HG03460 (cell line): ENCODE measurements at regions not wholly inside any gene's neighbourhood (a gene's known extent, or its start where the extent isn't known, plus 50 kb on each side); places are given as distances from the start of the nearest gene placed in this dataset.
"Not testable (repeated sequence)": the region's sequence is repeated elsewhere in the genome, so short reads cannot be mapped to it uniquely, and the experiment has no call there.

ENCODE experiments used
- ATAC-seq: cut with Tn5 transposase; IDR thresholded peaks from one replicate; pipeline ENCODE4 v1.9.1; 2021; ENCODE audit not compliant: unreplicated experiment

DNA sequence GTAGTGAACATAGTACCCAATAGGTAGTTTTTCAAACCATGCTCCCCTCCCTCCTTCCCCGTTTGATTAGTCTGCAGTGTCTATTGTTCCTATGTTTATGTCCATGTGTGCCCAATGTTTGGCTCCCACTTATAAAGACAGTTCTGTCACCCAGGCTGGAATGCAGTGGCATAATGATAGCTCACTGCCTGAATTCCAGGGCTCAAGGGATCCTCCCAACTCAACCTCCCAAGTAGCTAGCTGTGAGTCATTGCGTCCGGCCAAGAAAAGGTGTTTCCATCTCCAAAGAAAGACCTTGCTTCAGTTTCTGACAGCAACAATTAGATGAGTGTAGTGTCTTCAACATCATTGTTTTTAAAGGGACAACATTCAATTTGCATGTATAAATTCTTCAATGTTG, 131.1 kb upstream of the CEP162 start:
- ATAC-seq, result no peak

DNA sequence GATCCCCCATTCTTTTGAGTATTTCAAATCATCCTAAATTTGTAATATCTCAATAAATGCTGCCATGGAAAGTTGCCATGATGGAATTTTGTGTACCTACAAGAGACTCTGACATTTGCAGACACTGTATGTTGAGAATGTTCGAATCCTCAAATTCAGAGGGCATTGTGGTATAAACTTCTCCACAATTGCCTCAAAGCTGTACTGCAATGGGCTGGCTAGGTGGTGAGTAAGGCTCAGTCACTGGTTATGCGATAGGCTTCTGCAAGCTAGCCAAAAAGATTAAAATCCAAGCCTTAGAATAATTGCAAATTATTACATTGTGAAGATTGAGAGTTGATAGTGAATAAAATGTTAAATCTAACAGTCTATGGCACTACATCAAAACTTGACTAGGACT, 130.2 kb upstream of the CEP162 start:
- no peak for ATAC-seq

DNA sequence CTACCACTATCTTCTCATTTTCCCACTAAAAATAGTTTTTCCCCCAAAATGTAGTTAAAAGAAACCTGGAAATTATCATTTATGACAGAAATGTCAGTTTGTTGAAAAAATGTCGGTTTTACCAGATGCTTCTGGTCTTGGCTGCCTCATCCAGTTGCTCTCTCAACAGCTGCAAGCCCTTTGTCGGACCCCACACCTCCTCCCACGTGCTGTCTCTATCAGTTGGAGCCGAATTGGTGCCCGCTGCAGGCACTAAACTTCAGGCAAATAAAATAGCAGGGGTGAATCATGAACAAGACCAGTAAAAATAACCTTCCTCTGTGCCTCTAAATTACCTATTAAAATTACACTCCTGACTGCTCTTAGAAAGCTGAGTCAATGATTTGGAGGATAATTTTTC, 129.5 kb upstream of the CEP162 start:
- no peak for ATAC-seq

DNA sequence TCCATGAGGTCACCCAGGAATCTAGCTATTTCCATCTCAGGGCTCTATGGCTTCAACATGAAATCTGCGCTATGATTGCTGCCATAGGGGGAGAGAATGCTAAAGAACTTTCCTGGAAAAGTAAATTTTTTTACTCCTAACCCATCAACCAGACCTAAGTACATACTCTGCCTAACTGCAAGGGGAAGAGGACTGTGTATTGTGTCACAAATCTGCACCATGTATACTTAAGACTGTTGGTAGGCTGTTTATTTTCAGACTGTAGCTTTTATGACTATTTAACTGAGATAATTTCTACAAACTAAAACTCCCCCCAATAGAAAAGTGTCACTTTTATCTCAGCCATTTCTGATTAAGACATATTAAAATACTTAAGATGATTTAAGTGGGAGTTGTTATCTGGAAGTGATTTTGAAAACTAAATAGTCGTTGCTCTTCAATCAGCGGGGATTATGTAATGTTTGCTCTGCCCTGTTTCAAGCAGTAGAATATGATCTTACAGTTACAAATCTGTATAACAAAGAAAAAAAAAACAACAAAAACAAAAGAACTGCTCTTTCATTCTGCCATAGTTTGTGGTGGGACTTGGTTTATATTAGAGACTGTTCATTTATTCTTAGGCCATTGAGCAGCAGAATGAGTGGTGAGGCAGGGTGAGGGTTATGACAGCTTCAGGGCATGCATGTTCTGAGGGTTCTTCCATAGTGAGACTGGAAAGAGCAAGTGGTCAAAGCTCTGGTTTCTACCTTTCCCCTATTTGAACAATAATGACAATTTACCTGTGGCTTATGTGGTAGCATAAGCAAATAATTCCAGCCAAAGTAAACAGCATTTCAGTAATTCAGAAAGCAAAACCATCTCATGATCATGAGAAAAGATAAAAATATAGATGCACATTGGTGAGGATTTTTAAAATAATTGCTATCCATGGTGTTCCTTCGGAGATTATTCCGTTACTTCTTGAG, 126.3 kb upstream of the CEP162 start:
- ATAC-seq, result no peak

- no peak for ATAC-seq
Observed at GRCh38 chr6:84350397-84350796, 123.0 kb upstream of the CEP162 start.

- no peak for ATAC-seq
Observed at GRCh38 chr6:84349542-84349941, 122.1 kb upstream of the CEP162 start.

- no peak for ATAC-seq
Observed at GRCh38 chr6:84348801-84349200, 121.4 kb upstream of the CEP162 start.

GRCh38 chr6:84346372-84346771, 118.9 kb upstream of the CEP162 start:
- ATAC-seq, result no peak

- no peak for ATAC-seq
Observed at GRCh38 chr6:84344005-84344404, 116.6 kb upstream of the CEP162 start.

GRCh38 chr6:84340422-84340821, 113.0 kb upstream of the CEP162 start:
- ATAC-seq, result no peak

GRCh38 chr6:84333842-84334241, 106.4 kb upstream of the CEP162 start:
- ATAC-seq, result no peak

DNA sequence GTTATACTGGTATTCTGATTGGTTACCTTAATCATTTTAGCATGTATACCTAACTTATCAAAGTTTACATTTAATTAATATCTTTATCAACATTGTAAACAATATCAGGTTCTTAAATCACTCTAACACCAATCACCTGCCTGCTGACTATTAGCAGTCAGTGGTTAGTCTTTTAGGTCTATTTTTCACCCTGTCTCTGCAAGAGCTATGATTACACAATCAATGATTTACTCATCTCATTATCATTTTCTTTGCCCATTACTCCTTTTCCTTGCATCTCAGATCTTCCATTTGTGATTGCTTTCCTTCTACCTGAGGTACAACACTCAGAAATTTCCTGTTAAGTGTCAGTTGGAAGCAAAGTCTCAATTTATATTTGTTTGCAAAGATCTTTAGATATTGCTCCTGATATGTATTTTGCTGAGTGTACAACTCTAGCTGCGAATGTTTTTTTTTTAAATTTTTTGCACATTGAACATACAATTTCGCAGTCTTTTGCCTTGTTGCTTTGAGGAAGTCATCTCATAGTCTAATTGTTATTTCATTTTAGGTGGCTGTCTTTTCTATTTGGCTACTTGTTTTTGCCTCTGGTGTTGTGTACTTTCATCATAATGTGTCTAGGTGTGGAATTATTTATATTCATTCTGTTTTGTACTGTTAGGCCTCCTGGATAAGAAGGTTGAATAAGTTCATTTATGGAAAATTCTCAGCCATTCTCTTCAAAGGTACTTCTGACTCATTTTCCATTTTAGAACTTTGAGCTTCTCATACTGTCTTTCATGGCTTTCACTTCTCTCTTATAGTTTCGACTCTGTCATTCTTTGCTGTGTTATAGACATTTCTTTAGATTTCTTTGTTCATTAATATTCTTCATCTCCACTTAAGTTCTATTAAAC, 104.9 kb upstream of the CEP162 start:
- ATAC-seq, result peak; percentile 94

- ATAC-seq, result no peak
Observed at GRCh38 chr6:84330325-84330724, 102.9 kb upstream of the CEP162 start.

DNA sequence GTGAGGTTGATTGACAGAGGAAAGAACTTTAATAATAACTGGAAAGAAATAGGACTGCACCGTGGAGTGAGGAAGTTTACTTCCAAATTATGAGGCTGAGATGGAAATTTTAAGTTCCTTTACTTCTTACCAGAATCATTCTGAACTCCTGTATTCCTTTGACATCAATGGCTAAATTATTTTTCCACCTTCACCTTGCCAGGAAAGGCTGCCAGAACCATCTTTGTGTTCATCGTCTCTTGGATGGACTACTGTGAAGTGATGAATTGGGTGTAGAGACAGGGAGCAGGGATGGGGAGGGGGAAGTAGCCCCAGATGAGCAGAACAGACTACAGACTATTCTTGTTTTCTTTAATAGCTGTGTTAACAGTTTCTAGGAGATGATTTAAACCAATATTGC, 102.1 kb upstream of the CEP162 start:
- no peak for ATAC-seq

DNA sequence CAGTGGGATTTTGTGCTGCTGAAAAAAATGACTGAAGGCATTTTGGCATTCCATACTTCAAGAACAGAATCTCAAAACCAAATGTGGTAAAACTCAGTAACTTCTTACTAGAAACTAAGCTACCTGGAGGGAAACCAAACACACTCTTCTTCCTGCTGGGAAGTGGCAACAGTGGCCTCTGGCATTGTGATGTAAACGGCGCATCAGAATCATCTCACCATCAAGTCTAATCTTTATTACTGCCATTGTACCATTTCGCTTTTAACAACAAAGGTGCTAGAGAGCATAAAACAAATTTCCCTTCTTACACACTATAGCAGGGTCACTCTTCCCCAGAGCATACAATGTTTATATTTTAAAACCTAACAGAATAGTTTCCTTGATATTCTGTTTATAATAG, 101.6 kb upstream of the CEP162 start:
- no peak for ATAC-seq

DNA sequence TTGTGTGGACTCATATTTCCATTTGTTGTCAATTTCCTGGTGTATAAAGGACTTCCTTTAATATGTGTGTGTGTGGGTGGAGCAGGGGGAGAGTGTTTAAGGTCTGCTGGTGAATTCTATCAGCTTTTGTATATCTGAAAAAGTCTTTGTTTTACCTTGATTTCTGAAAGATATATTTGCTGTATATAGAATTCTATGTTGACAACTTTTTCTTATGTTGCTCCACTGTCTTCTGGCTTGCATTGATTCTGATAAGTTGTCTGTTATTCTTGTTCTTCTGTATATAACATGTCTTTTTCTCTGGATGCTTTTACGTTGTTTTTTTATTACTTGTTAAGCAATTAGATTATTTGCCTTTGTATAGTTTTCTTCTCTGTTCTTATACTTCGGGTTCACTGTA, 90.0 kb upstream of the CEP162 start:
- no peak for ATAC-seq

DNA sequence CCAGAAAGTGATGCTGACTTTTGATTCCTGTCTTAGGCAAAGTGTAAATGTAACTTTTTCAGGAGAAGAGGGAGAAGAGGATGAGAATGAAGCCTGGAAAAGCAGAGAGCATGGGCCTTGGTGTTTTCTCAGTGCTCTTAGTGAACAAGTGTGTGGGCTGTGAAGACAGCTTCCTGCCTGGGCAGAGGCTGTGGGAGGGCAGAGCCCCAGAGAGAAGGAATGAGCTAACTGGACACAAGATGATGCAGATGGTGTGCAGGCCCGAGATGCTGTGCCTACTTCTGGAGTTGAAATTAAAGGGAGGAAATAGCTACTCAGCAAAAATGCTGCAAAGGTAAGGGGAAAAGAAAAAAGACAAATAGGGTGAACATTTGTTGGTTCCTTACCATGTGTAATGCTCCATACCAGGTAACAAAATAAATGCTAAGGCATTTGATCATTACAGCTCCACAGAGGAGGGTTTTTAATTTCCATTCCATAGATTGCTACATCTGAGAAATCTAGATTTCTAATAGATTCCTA, 87.0 kb upstream of the CEP162 start:
- no peak for ATAC-seq

GRCh38 chr6:84309336-84309735, 81.9 kb upstream of the CEP162 start:
- no peak for ATAC-seq

DNA sequence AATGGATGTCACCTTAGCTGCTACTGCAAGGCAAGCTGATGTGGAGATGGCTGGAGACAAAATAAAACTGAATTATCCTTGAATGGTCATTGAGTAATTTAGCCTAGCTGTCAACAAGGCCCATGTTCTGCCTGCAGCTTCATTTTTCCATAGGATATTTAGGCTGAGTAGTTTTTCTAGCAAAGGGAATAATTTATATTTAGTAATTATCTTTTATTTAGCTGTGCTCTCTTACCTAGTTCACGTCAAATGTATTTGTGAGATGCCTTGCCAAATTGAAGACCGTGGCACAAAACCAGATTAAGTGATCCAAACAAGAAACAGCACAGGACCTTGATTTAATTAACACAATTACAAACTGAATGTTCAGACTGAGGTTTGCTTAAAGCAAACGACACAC, 77.4 kb upstream of the CEP162 start:
- no peak for ATAC-seq

- ATAC-seq, result not testable (repeated sequence)
Observed at GRCh38 chr6:84291033-84291432, 63.6 kb upstream of the CEP162 start.

GRCh38 chr6:84284428-84285049, 57.1 kb upstream of the CEP162 start:
- ATAC-seq, result no peak
